ENCODE measurements at regions not wholly inside any gene's neighbourhood (a gene's known extent, or its start where the extent isn't known, plus 50 kb on each side); places are given as distances from the start of the nearest gene placed in this dataset.

DNA sequence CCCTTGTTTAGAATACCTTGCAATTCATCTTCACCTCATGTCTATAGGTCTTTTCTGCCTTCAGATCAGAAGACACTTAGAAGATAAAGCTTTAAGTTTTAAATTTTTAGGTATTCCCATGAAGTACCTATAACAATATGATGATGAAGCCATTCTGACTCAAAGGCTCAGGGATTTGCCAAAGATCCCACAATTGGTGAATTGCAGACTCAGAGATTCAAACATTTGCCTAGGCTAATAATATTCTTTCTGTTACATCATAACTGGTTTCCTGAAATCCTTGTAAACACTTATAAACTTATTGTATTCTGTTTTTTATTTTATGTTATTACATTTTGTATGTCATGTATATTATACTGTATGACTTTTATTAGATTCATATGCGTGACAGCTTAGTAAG lies 62.8 kb upstream of the ZFAND5 start:
- TF ChIP-seq, protein P1, sequence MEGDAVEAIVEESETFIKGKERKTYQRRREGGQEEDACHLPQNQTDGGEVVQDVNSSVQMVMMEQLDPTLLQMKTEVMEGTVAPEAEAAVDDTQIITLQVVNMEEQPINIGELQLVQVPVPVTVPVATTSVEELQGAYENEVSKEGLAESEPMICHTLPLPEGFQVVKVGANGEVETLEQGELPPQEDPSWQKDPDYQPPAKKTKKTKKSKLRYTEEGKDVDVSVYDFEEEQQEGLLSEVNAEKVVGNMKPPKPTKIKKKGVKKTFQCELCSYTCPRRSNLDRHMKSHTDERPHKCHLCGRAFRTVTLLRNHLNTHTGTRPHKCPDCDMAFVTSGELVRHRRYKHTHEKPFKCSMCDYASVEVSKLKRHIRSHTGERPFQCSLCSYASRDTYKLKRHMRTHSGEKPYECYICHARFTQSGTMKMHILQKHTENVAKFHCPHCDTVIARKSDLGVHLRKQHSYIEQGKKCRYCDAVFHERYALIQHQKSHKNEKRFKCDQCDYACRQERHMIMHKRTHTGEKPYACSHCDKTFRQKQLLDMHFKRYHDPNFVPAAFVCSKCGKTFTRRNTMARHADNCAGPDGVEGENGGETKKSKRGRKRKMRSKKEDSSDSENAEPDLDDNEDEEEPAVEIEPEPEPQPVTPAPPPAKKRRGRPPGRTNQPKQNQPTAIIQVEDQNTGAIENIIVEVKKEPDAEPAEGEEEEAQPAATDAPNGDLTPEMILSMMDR (IDR thresholded peaks at IDR 0.05; ENCODE audit: insufficient read depth, low read depth, low read length), result no peak
- no peak for TF ChIP-seq EZH2 (IDR thresholded peaks at IDR 0.05; ENCODE audit: insufficient read depth, low read length)

Data from astrocyte (in vitro differentiated cells and primary cell).